Psoas muscle (tissue), 7 donors: ENCODE measurements at regions not wholly inside any gene's neighbourhood (a gene's known extent, or its start where the extent isn't known, plus 50 kb on each side); places are given as distances from the start of the nearest gene placed in this dataset.

Experiments
- ATAC-seq, 4 donors: fragments of 200-7000 bp; cut with Tn5 transposase; one replicate each; pipeline ENCODE4 v1.9.1; 2020; ENCODE audit warnings: moderate library complexity in 3 of 4, mild to moderate bottlenecking in 2 of 4
- DNase-seq, 2 donors: peaks; one replicate each; pipeline ENCODE4 v3.0.0-alpha.2; 2020
- H3K27ac ChIP-seq: fragments of 200-600 bp; one replicate; pipeline ENCODE4 v1.8.0; 2022
- H3K27me3 ChIP-seq, 3 donors: fragments of 200-600 bp in 1 of 3; one replicate each; pipeline versions ENCODE4 v1.6.1 to v1.8.0; 2013 to 2022; ENCODE audit warnings: low read length in 2 of 3, mild to moderate bottlenecking in 2 of 3, moderate library complexity in 1 of 3; ENCODE audit not compliant: insufficient read depth in 3 of 3
- H3K36me3 ChIP-seq, 2 donors: fragments of 200-600 bp in 1 of 2; one replicate each; pipeline versions ENCODE4 v1.6.1 to v1.8.0; 2013 to 2022; ENCODE audit warnings: low read depth in 1 of 2, mild to moderate bottlenecking in 1 of 2, moderate library complexity in 1 of 2; ENCODE audit not compliant: insufficient read depth in 1 of 2
- H3K4me1 ChIP-seq: fragments of 200-600 bp; one replicate; pipeline ENCODE4 v1.8.0; 2022
- H3K4me3 ChIP-seq: fragments of 200-600 bp; one replicate; pipeline ENCODE4 v1.8.0; 2022; ENCODE audit warnings: mild to moderate bottlenecking
- H3K9me3 ChIP-seq: fragments of 200-600 bp; one replicate; pipeline ENCODE4 v1.8.0; 2022
- WGBS, 3 donors: extraction: QIAGEN DNeasy Blood & Tissue Kit; methylation state at CpG; one replicate each; pipeline versions ENCODE4 v1.1.6 to v1.1.7; 2013; 5-methylcytosine and 5-hydroxymethylcytosine counted together
- intact Hi-C, 2 donors: fragments of 100-400 bp; cut with DNase I; formaldehyde crosslinking; loops; one replicate each; pipeline versions ENCODE4 v1.11.0 to v1.14.2; 2022
- TF ChIP-seq, protein P1 (sequence below): fragments of 200-600 bp; IDR thresholded peaks from one replicate; pipeline ENCODE4 v1.8.0; 2022; ENCODE audit warnings: antibody characterized with exemption
- donor health status: healthy with polysubstance abuse.
- donor health status: DM: no; HTN: no; CAD: no; lungs with moderate emphysema.
- donor health status: Bipolar disorder and iron deficiency.
- donor health status: healthy.
- donor health status: DM: yes; HTN: yes; CAD: no.
- donor health status: DM: no; HTN: no; CAD: no.
- donor health status: DM: yes; HTN: yes; CAD: no.

DNA sequence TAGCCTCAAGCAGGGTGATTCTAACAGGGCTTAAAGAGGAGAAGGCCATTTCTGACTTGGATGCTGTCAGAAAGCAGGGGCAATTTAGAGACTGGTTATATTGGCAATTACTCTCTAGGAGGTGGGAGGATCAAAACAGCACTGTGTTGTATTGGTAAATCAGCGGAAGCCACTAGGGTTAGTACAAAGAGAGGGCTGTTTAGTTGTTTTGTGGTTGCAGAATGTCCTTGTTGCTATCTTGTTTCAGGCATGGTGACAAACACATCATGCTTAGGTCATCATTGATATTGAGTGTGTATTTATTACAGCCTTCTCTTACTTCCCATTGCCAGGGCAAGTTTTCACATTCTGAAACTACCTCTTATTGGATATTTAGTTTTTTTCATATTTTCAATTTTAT lies 165.3 kb downstream of the TAF11L14 start:
- Histone ChIP-seq H3K4me1 (no peaks in the 10 kb centered on the region), H3K27me3 (no peaks in the 10 kb centered on the region), H3K27ac (no peak overlapping the region), H3K36me3 (no peaks in the 10 kb centered on the region), H3K4me3 (no peak overlapping the region), H3K9me3 (no peaks in the 10 kb centered on the region)
- ATAC-seq (no peak), DNase-seq (no peak)
- intact Hi-C loops, result no loop called here
- TF ChIP-seq, protein P1, sequence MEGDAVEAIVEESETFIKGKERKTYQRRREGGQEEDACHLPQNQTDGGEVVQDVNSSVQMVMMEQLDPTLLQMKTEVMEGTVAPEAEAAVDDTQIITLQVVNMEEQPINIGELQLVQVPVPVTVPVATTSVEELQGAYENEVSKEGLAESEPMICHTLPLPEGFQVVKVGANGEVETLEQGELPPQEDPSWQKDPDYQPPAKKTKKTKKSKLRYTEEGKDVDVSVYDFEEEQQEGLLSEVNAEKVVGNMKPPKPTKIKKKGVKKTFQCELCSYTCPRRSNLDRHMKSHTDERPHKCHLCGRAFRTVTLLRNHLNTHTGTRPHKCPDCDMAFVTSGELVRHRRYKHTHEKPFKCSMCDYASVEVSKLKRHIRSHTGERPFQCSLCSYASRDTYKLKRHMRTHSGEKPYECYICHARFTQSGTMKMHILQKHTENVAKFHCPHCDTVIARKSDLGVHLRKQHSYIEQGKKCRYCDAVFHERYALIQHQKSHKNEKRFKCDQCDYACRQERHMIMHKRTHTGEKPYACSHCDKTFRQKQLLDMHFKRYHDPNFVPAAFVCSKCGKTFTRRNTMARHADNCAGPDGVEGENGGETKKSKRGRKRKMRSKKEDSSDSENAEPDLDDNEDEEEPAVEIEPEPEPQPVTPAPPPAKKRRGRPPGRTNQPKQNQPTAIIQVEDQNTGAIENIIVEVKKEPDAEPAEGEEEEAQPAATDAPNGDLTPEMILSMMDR, result no peak
- 73 to 85% (median 82%) methylated on average over 1 of the region's 1 CpG for WGBS, 3 donors

DNA sequence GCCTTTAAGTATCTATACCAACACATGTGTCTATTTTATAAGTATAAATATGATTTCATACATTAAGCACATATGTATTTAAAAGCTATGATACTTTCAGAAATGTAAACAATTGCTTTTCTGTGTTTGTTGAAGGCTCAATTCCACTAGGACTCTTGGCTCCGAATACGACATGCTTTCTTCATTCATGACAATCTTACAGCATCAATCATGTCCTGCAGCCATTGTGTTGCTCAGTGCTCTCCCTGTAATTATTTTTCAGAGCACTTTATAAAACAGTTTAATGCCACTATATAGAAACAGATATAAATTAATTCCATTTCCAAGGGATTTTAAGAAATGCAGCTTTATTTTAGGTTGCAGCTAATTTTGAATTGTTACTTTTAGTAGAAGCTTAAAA lies 167.3 kb downstream of the TAF11L14 start:
- Histone ChIP-seq H3K27me3 (no peaks in the 10 kb centered on the region), H3K9me3 (no peaks in the 10 kb centered on the region), H3K4me1 (no peaks in the 10 kb centered on the region), H3K27ac (no peak overlapping the region), H3K4me3 (no peak overlapping the region), H3K36me3 (no peaks in the 10 kb centered on the region)
- ATAC-seq, result no peak
- intact Hi-C loops, result no loop called here
- WGBS, 3 donors, result 50 to 60% (median 58%) methylated on average over 2 of the region's 2 CpGs
- TF ChIP-seq, protein P1, result no peak
- no peak for DNase-seq

DNA sequence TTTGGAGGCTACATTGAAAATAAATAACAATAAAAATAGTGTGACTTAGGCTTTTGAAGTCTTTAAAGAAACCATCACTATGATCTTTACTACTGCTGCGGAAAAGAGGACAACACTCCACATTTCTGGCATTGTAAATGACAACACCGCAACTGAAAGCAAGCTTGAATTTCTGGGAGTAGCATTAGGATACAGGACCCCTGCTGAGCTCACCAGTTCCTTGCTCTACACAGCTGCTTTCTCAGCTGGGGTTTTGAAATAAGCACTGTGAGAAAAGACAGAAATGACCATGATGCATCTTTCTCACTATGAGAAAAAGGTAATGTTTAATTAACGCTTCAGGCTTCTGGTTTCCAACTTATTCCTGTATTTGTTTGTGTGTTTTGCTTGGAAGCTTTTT lies 168.0 kb downstream of the TAF11L14 start:
- Histone ChIP-seq H3K27ac (no peak overlapping the region), H3K9me3 (no peaks in the 10 kb centered on the region), H3K4me3 (no peak overlapping the region), H3K4me1 (no peaks in the 10 kb centered on the region), H3K27me3 (no peaks in the 10 kb centered on the region), H3K36me3 (no peaks in the 10 kb centered on the region)
- no peak for ATAC-seq
- TF ChIP-seq, protein P1, result no peak
- 20 to 27% (median 21%) methylated on average over 3 of the region's 3 CpGs for WGBS, 3 donors
- DNase-seq, result no peak
- intact Hi-C loops, result no loop called here

DNA sequence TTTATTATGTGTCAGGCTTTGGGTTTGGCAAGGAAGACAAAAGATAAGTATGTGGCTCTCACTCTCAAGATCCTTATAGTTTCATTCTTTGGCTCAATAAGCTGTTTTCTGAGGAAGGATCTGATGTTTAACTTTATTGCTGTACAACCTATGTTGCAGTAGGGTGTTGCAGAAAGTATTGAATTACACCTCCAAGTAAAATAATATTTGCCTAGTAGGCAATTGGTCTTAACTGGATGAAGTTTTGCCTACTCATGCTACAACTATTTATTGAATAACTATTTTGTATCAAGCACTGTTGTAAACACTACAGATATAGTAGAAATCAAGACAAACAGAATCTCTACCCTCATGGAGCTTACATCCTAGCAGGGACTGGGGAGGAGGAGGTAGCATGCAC lies 169.7 kb downstream of the TAF11L14 start:
- H3K9me3 ChIP-seq, result no peaks in the 10 kb centered on the region
- intact Hi-C loops, result no loop called here
- no peaks in the 10 kb centered on the region for H3K36me3 ChIP-seq
- no peaks in the 10 kb centered on the region for H3K27me3 ChIP-seq
- DNase-seq (no peak), ATAC-seq (no peak)
- no peak overlapping the region for H3K4me3 ChIP-seq
- H3K4me1 ChIP-seq, result no peaks in the 10 kb centered on the region
- no peak overlapping the region for H3K27ac ChIP-seq
- TF ChIP-seq, protein P1, result no peak

- no peak for DNase-seq
- no peaks in the 10 kb centered on the region for H3K9me3 ChIP-seq
- H3K4me3 ChIP-seq, result no peak overlapping the region
- 77 to 86% (median 78%) methylated on average over 2 of the region's 2 CpGs for WGBS, 3 donors
- ATAC-seq, result no peak
- H3K4me1 ChIP-seq, result no peaks in the 10 kb centered on the region
- intact Hi-C loops, result no loop called here
- no peak overlapping the region for H3K27ac ChIP-seq
- H3K27me3 ChIP-seq, result no peaks in the 10 kb centered on the region
- TF ChIP-seq, protein P1, result no peak
- no peaks in the 10 kb centered on the region for H3K36me3 ChIP-seq
These were observed 171.1 kb downstream of the TAF11L14 start for GRCh38 chr5:17805227-17805825.
